ENCODE measurements at regions not wholly inside any gene's neighbourhood (a gene's known extent, or its start where the extent isn't known, plus 50 kb on each side); places are given as distances from the start of the nearest gene placed in this dataset.
"Not testable (repeated sequence)": the region's sequence is repeated elsewhere in the genome, so short reads cannot be mapped to it uniquely, and the experiment has no call there.

- DNase-seq: not testable (repeated sequence)
These were observed 108.4 kb upstream of the SHISA3 start for GRCh38 chr4:42288876-42289275.

- DNase-seq: not testable (repeated sequence)
These were observed 105.1 kb upstream of the SHISA3 start for GRCh38 chr4:42292192-42292591.

- no peak for DNase-seq
These were observed 103.1 kb upstream of the SHISA3 start for GRCh38 chr4:42293967-42294813.

- DNase-seq: no peak
These were observed 101.1 kb upstream of the SHISA3 start for GRCh38 chr4:42296196-42296595.

GRCh38 chr4:42302348-42302747, 94.9 kb upstream of the SHISA3 start:
- peak in 2 of 3 donors; percentile 19 to 30 for DNase-seq

- no peak for DNase-seq
These were observed 90.8 kb upstream of the SHISA3 start for GRCh38 chr4:42306221-42307109.

- DNase-seq: no peak
These were observed 89.0 kb upstream of the SHISA3 start for GRCh38 chr4:42308247-42308646.

- DNase-seq: no peak
These were observed 87.7 kb upstream of the SHISA3 start for GRCh38 chr4:42309361-42310260.

GRCh38 chr4:42310358-42310757, 86.9 kb upstream of the SHISA3 start:
- no peak for DNase-seq

- no peak for DNase-seq
These were observed 86.5 kb upstream of the SHISA3 start for GRCh38 chr4:42310806-42311205.

GRCh38 chr4:42311591-42311990, 85.7 kb upstream of the SHISA3 start:
- no peak for DNase-seq

GRCh38 chr4:42313420-42313819, 83.9 kb upstream of the SHISA3 start:
- not testable (repeated sequence) for DNase-seq

- DNase-seq: no peak
These were observed 83.4 kb upstream of the SHISA3 start for GRCh38 chr4:42313872-42314271.

- DNase-seq: no peak
These were observed 82.1 kb upstream of the SHISA3 start for GRCh38 chr4:42315231-42315630.

- no peak for DNase-seq
These were observed 76.4 kb upstream of the SHISA3 start for GRCh38 chr4:42320822-42321388.

- no peak for DNase-seq
These were observed 71.2 kb upstream of the SHISA3 start for GRCh38 chr4:42326040-42326439.

GRCh38 chr4:42326524-42326923, 70.8 kb upstream of the SHISA3 start:
- no peak for DNase-seq

- no peak for DNase-seq
These were observed 70.0 kb upstream of the SHISA3 start for GRCh38 chr4:42327323-42327722.

- no peak for DNase-seq
These were observed 68.3 kb upstream of the SHISA3 start for GRCh38 chr4:42328978-42329377.

GRCh38 chr4:42329421-42329820, 67.9 kb upstream of the SHISA3 start:
- no peak for DNase-seq

- DNase-seq: no peak
These were observed 67.2 kb upstream of the SHISA3 start for GRCh38 chr4:42330002-42330592.

GRCh38 chr4:42331040-42331439, 66.2 kb upstream of the SHISA3 start:
- DNase-seq: no peak

All from suppressor macrophage treated with lipopolysaccharide for 1 hour (primary cell).